H54 (cell line): ENCODE measurements at regions not wholly inside any gene's neighbourhood (a gene's known extent, or its start where the extent isn't known, plus 50 kb on each side); places are given as distances from the start of the nearest gene placed in this dataset.
A peak's percentile ranks its signal among the peaks of the same experiment; 100 is the strongest.
"Not testable (repeated sequence)": the region's sequence is repeated elsewhere in the genome, so short reads cannot be mapped to it uniquely, and the experiment has no call there.

Experiments
- DNase-seq: peaks from one replicate; pipeline ENCODE4 v3.0.0; 2011; ENCODE audit warnings: low spot score, mixed read lengths; ENCODE audit not compliant: insufficient read length
- FAIRE-seq: peaks from 3 replicates; lab custom pipeline; 2011; peaks lifted over from hg19 to GRCh38; lab: Jason Lieb, UNC
- POLR2A ChIP-seq: IDR thresholded peaks from 2 replicates; pipeline ENCODE4 v1.6.1; 2011; ENCODE audit warnings: low read depth, mild to moderate bottlenecking, low read length

GRCh38 chr5:106006242-106006641 lies 1664.5 kb downstream of the EFNA5 start:
- FAIRE-seq (no peak), DNase-seq (no peak)
- no peak for TF ChIP-seq POLR2A

GRCh38 chr5:105998991-105999390 lies 1671.7 kb downstream of the EFNA5 start:
- FAIRE-seq = peak; percentile 68
- DNase-seq = not testable (repeated sequence)

GRCh38 chr5:105993027-105993426 lies 1677.7 kb downstream of the EFNA5 start:
- DNase-seq (no peak), FAIRE-seq (no peak)
- no peak for TF ChIP-seq POLR2A

- FAIRE-seq (no peak), DNase-seq (no peak)
- no peak for TF ChIP-seq POLR2A
These were observed 1688.2 kb downstream of the EFNA5 start for GRCh38 chr5:105982526-105982925.

GRCh38 chr5:105978011-105978410 lies 1692.7 kb downstream of the EFNA5 start:
- no peak for FAIRE-seq

GRCh38 chr5:105977163-105977562 lies 1693.6 kb downstream of the EFNA5 start:
- no peak for DNase-seq
- FAIRE-seq = no peak
- TF ChIP-seq POLR2A = no peak

More at GRCh38 chr5:105978011-105978410, 1692.7 kb downstream of the EFNA5 start:
- no peak for TF ChIP-seq POLR2A
- DNase-seq = no peak

- TF ChIP-seq POLR2A = no peak
- FAIRE-seq (no peak), DNase-seq (no peak)
These were observed 1699.8 kb downstream of the EFNA5 start for GRCh38 chr5:105970919-105971318.

GRCh38 chr5:105968981-105969380 lies 1701.8 kb downstream of the EFNA5 start:
- TF ChIP-seq POLR2A = no peak
- DNase-seq = no peak
- no peak for FAIRE-seq

- DNase-seq (no peak), FAIRE-seq (no peak)
- TF ChIP-seq POLR2A = no peak
These were observed 1707.0 kb downstream of the EFNA5 start for GRCh38 chr5:105963696-105964255.

GRCh38 chr5:105961572-105961971 lies 1709.2 kb downstream of the EFNA5 start:
- TF ChIP-seq POLR2A = no peak
- FAIRE-seq (no peak), DNase-seq (no peak)

- FAIRE-seq = peak; percentile 62
These were observed 1714.1 kb downstream of the EFNA5 start for GRCh38 chr5:105956456-105957196.

GRCh38 chr5:105954341-105954740 lies 1716.4 kb downstream of the EFNA5 start:
- DNase-seq (no peak), FAIRE-seq (no peak)
- no peak for TF ChIP-seq POLR2A

More at GRCh38 chr5:105956456-105957196, 1714.1 kb downstream of the EFNA5 start:
- TF ChIP-seq POLR2A = no peak
- no peak for DNase-seq

GRCh38 chr5:105953616-105954015 lies 1717.1 kb downstream of the EFNA5 start:
- FAIRE-seq (no peak), DNase-seq (no peak)
- no peak for TF ChIP-seq POLR2A

- FAIRE-seq (no peak), DNase-seq (no peak)
- no peak for TF ChIP-seq POLR2A
These were observed 1717.9 kb downstream of the EFNA5 start for GRCh38 chr5:105952875-105953274.

GRCh38 chr5:105947461-105947860 lies 1723.3 kb downstream of the EFNA5 start:
- TF ChIP-seq POLR2A = no peak
- FAIRE-seq (no peak), DNase-seq (no peak)
